ES-I3 (cell line): ENCODE measurements at regions not wholly inside any gene's neighbourhood (a gene's known extent, or its start where the extent isn't known, plus 50 kb on each side); places are given as distances from the start of the nearest gene placed in this dataset.

Experiments used
- H3K36me3 ChIP-seq: 2 replicates; pipeline ENCODE4 v1.6.1; 2013; ENCODE audit warnings: mild to moderate bottlenecking, low read length, control low read depth, moderate library complexity; ENCODE audit not compliant: insufficient read depth
- H3K4me1 ChIP-seq: 2 replicates; pipeline ENCODE4 v1.6.1; 2013; ENCODE audit warnings: mild to moderate bottlenecking, control low read depth, low read length; ENCODE audit not compliant: insufficient read depth
- H3K9ac ChIP-seq: 2 replicates; pipeline ENCODE4 v1.6.1; 2013; ENCODE audit warnings: low read depth, mild to moderate bottlenecking, low read length, moderate library complexity
- H3K9me3 ChIP-seq: 2 replicates; pipeline ENCODE4 v1.6.1; 2013; ENCODE audit warnings: mild to moderate bottlenecking, low read length, moderate library complexity; ENCODE audit not compliant: control insufficient read depth, insufficient read depth

GRCh38 chr1:207971331-207972219, 60.6 kb upstream of the CD34 start:
- Histone ChIP-seq H3K4me1 (no peaks in the 10 kb centered on the region), H3K9ac (no peak overlapping the region), H3K9me3 (no peaks in the 10 kb centered on the region), H3K36me3 (no peaks in the 10 kb centered on the region)

GRCh38 chr1:207970329-207971233, 59.7 kb upstream of the CD34 start:
- H3K36me3 ChIP-seq, result no peaks in the 10 kb centered on the region
- H3K4me1 ChIP-seq, result no peaks in the 10 kb centered on the region
- H3K9me3 ChIP-seq, result no peaks in the 10 kb centered on the region
- no peak overlapping the region for H3K9ac ChIP-seq

- Histone ChIP-seq H3K36me3 (no peaks in the 10 kb centered on the region), H3K4me1 (no peaks in the 10 kb centered on the region), H3K9ac (no peak overlapping the region), H3K9me3 (no peaks in the 10 kb centered on the region)
These were observed 58.6 kb upstream of the CD34 start for GRCh38 chr1:207969528-207969927.

- Histone ChIP-seq H3K36me3 (no peaks in the 10 kb centered on the region), H3K4me1 (no peaks in the 10 kb centered on the region), H3K9ac (no peak overlapping the region), H3K9me3 (no peaks in the 10 kb centered on the region)
These were observed 57.6 kb upstream of the CD34 start for GRCh38 chr1:207968521-207969009.

- Histone ChIP-seq H3K36me3 (no peaks in the 10 kb centered on the region), H3K4me1 (no peaks in the 10 kb centered on the region; the same call in 1 of the 2 replicates), H3K9me3 (no peaks in the 10 kb centered on the region)
These were observed 56.8 kb upstream of the CD34 start for GRCh38 chr1:207967703-207968102.

GRCh38 chr1:207966521-207966920, 55.6 kb upstream of the CD34 start:
- Histone ChIP-seq H3K4me1 (no peaks in the 10 kb centered on the region; the same call in 1 of the 2 replicates), H3K9me3 (no peaks in the 10 kb centered on the region), H3K36me3 (no peaks in the 10 kb centered on the region), H3K9ac (no peak overlapping the region)

More at GRCh38 chr1:207967703-207968102, 56.8 kb upstream of the CD34 start:
- no peak overlapping the region for H3K9ac ChIP-seq

- Histone ChIP-seq H3K4me1 (no peaks in the 10 kb centered on the region; the same call in 1 of the 2 replicates), H3K9me3 (no peaks in the 10 kb centered on the region), H3K36me3 (no peaks in the 10 kb centered on the region), H3K9ac (no peak overlapping the region)
These were observed 54.8 kb upstream of the CD34 start for GRCh38 chr1:207965392-207966387.

GRCh38 chr1:207964195-207964966, 53.5 kb upstream of the CD34 start:
- Histone ChIP-seq H3K9me3 (no peaks in the 10 kb centered on the region), H3K36me3 (no peaks in the 10 kb centered on the region), H3K4me1 (no peaks in the 10 kb centered on the region; the same call in 1 of the 2 replicates), H3K9ac (peak overlapping the region; percentile 54; the same call in 1 of the 2 replicates)

GRCh38 chr1:207963427-207964194, 52.7 kb upstream of the CD34 start:
- Histone ChIP-seq H3K9me3 (no peaks in the 10 kb centered on the region), H3K9ac (peak overlapping the region; percentile 54), H3K4me1 (no peaks in the 10 kb centered on the region; the same call in 1 of the 2 replicates), H3K36me3 (no peaks in the 10 kb centered on the region)

- peak overlapping the region; percentile 54 for H3K9ac ChIP-seq
- no peaks in the 10 kb centered on the region; the same call in 1 of the 2 replicates for H3K4me1 ChIP-seq
- H3K36me3 ChIP-seq, result no peaks in the 10 kb centered on the region
- no peaks in the 10 kb centered on the region for H3K9me3 ChIP-seq
These were observed 51.9 kb upstream of the CD34 start for GRCh38 chr1:207962716-207963426.
